ENCODE measurements at regions not wholly inside any gene's neighbourhood (a gene's known extent, or its start where the extent isn't known, plus 50 kb on each side); places are given as distances from the start of the nearest gene placed in this dataset.
"Not testable (repeated sequence)": the region's sequence is repeated elsewhere in the genome, so short reads cannot be mapped to it uniquely, and the experiment has no call there.

GRCh38 chr3:5701005-5701404 is 513.5 kb downstream of the EDEM1 start:
- not testable (repeated sequence) for DNase-seq

- DNase-seq = no peak
These were observed 520.3 kb downstream of the EDEM1 start for GRCh38 chr3:5707794-5708193.

- DNase-seq = no peak
These were observed 522.2 kb downstream of the EDEM1 start for GRCh38 chr3:5709714-5710113.

GRCh38 chr3:5710718-5711117 is 523.2 kb downstream of the EDEM1 start:
- DNase-seq = no peak

GRCh38 chr3:5717254-5717653 is 529.7 kb downstream of the EDEM1 start:
- DNase-seq = no peak

GRCh38 chr3:5719668-5720067 is 532.2 kb downstream of the EDEM1 start:
- DNase-seq = not testable (repeated sequence)

GRCh38 chr3:5725801-5726200 is 538.3 kb downstream of the EDEM1 start:
- no peak for DNase-seq

- DNase-seq = no peak
These were observed 539.1 kb downstream of the EDEM1 start for GRCh38 chr3:5726621-5727020.

- DNase-seq = no peak
These were observed 540.4 kb downstream of the EDEM1 start for GRCh38 chr3:5727743-5728484.

GRCh38 chr3:5729852-5730251 is 542.3 kb downstream of the EDEM1 start:
- DNase-seq = no peak

- no peak for DNase-seq
These were observed 543.6 kb downstream of the EDEM1 start for GRCh38 chr3:5731100-5731499.

- no peak for DNase-seq
These were observed 544.6 kb downstream of the EDEM1 start for GRCh38 chr3:5732081-5732480.

GRCh38 chr3:5733995-5734394 is 546.5 kb downstream of the EDEM1 start:
- DNase-seq = no peak

- DNase-seq = no peak
These were observed 548.4 kb downstream of the EDEM1 start for GRCh38 chr3:5735896-5736295.

- DNase-seq = no peak
These were observed 551.9 kb downstream of the EDEM1 start for GRCh38 chr3:5739299-5739935.

- no peak for DNase-seq
These were observed 552.4 kb downstream of the EDEM1 start for GRCh38 chr3:5739949-5740348.

- DNase-seq = no peak
These were observed 553.5 kb downstream of the EDEM1 start for GRCh38 chr3:5741017-5741416.

- DNase-seq = no peak
These were observed 562.6 kb downstream of the EDEM1 start for GRCh38 chr3:5750091-5750490.

- no peak for DNase-seq
These were observed 563.5 kb downstream of the EDEM1 start for GRCh38 chr3:5750874-5751640.

GRCh38 chr3:5754602-5755001 is 567.1 kb downstream of the EDEM1 start:
- no peak for DNase-seq

GRCh38 chr3:5756443-5756842 is 568.9 kb downstream of the EDEM1 start:
- no peak for DNase-seq

- no peak for DNase-seq
These were observed 569.8 kb downstream of the EDEM1 start for GRCh38 chr3:5757213-5757804.

- DNase-seq = no peak
These were observed 571.2 kb downstream of the EDEM1 start for GRCh38 chr3:5758699-5759098.

Data from hippocampal formation (tissue), 2 donors.